GM18507 (cell line): ENCODE measurements at regions not wholly inside any gene's neighbourhood (a gene's known extent, or its start where the extent isn't known, plus 50 kb on each side); places are given as distances from the start of the nearest gene placed in this dataset.
"Not testable (repeated sequence)": the region's sequence is repeated elsewhere in the genome, so short reads cannot be mapped to it uniquely, and the experiment has no call there.

ENCODE experiments used
- DNase-seq: peaks from one replicate; pipeline ENCODE4 v3.0.0; 2011; ENCODE audit warnings: low read depth; ENCODE audit not compliant: insufficient read length; ENCODE audit errors: extremely low spot score
- FAIRE-seq: peaks from 2 replicates; lab custom pipeline; 2011; peaks lifted over from hg19 to GRCh38; lab: Jason Lieb, UNC

- no peak for FAIRE-seq
- DNase-seq, result no peak
Measured at GRCh38 chr3:145620486-145620885, 540.5 kb downstream of the PLOD2 start.

GRCh38 chr3:145623349-145623748 is 537.6 kb downstream of the PLOD2 start:
- FAIRE-seq, result no peak

GRCh38 chr3:145628211-145628610 is 532.8 kb downstream of the PLOD2 start:
- DNase-seq, result no peak
- FAIRE-seq, result no peak

More at GRCh38 chr3:145623349-145623748, 537.6 kb downstream of the PLOD2 start:
- DNase-seq, result no peak

GRCh38 chr3:145637105-145637504 is 523.9 kb downstream of the PLOD2 start:
- FAIRE-seq (no peak), DNase-seq (no peak)

- FAIRE-seq (no peak), DNase-seq (no peak)
Measured at GRCh38 chr3:145639003-145639606, 521.9 kb downstream of the PLOD2 start.

GRCh38 chr3:145639875-145640274 is 521.1 kb downstream of the PLOD2 start:
- DNase-seq, result no peak
- FAIRE-seq, result no peak

GRCh38 chr3:145648396-145648795 is 512.6 kb downstream of the PLOD2 start:
- FAIRE-seq (no peak), DNase-seq (no peak)

GRCh38 chr3:145649368-145649887 is 511.6 kb downstream of the PLOD2 start:
- no peak for DNase-seq

GRCh38 chr3:145650170-145650569 is 510.8 kb downstream of the PLOD2 start:
- DNase-seq (no peak), FAIRE-seq (no peak)

More at GRCh38 chr3:145649368-145649887, 511.6 kb downstream of the PLOD2 start:
- FAIRE-seq, result no peak

GRCh38 chr3:145671121-145671520 is 489.9 kb downstream of the PLOD2 start:
- FAIRE-seq (no peak), DNase-seq (no peak)

GRCh38 chr3:145673838-145674237 is 487.1 kb downstream of the PLOD2 start:
- DNase-seq (no peak), FAIRE-seq (no peak)

- DNase-seq (no peak), FAIRE-seq (no peak)
Measured at GRCh38 chr3:145678401-145678800, 482.6 kb downstream of the PLOD2 start.

GRCh38 chr3:145681181-145681580 is 479.8 kb downstream of the PLOD2 start:
- FAIRE-seq, result no peak

GRCh38 chr3:145687978-145688377 is 473.0 kb downstream of the PLOD2 start:
- not testable (repeated sequence) for FAIRE-seq, DNase-seq

More at GRCh38 chr3:145681181-145681580, 479.8 kb downstream of the PLOD2 start:
- DNase-seq, result no peak

- FAIRE-seq (no peak), DNase-seq (no peak)
Measured at GRCh38 chr3:145692751-145693150, 468.2 kb downstream of the PLOD2 start.

- DNase-seq (no peak), FAIRE-seq (no peak)
Measured at GRCh38 chr3:145696011-145696410, 465.0 kb downstream of the PLOD2 start.

GRCh38 chr3:145698250-145698649 is 462.7 kb downstream of the PLOD2 start:
- DNase-seq (no peak), FAIRE-seq (no peak)

- no peak for DNase-seq
- FAIRE-seq, result no peak
Measured at GRCh38 chr3:145698749-145699148, 462.2 kb downstream of the PLOD2 start.

- FAIRE-seq, result no peak
- DNase-seq, result no peak
Measured at GRCh38 chr3:145704020-145704419, 457.0 kb downstream of the PLOD2 start.

- not testable (repeated sequence) for DNase-seq, FAIRE-seq
Measured at GRCh38 chr3:145709779-145710178, 451.2 kb downstream of the PLOD2 start.

- FAIRE-seq, result no peak
- no peak for DNase-seq
Measured at GRCh38 chr3:145716519-145716918, 444.5 kb downstream of the PLOD2 start.
